ENCODE measurements at regions not wholly inside any gene's neighbourhood (a gene's known extent, or its start where the extent isn't known, plus 50 kb on each side); places are given as distances from the start of the nearest gene placed in this dataset.

DNA sequence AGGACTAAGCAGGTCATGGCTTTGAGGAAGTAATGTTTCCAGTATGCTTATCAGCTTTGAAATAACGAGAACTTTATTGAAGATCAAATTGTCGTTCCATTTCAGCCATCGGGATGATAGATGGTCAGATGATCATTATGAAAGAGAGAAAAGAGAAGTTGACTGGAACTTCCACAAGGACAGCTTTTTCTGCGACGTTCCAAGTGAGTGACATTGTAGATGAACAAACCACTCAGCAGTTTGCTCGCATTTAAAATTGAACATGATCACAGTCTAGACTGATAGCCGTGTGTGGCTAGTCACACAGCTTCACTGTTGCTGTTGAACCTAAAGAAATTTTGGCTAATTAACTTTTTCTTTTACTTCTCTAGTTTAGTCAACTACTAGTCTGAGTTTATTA lies 151.1 kb downstream of the TLR5 start:
- DNase-seq: no peak
- 94% methylated on average over 4 of the region's 7 CpGs for WGBS (ENCODE audit: insufficient coverage)
- no peak overlapping the region for H3K27ac ChIP-seq (ENCODE audit: low read length)
- H3K9me3 ChIP-seq (replicated peaks; ENCODE audit: control insufficient read depth, low read depth, low read length): no peaks in the 10 kb centered on the region
- H3K27me3 ChIP-seq (ENCODE audit: control insufficient read depth, insufficient read depth, low read length): no peaks in the 10 kb centered on the region
- no peaks in the 10 kb centered on the region for H3K4me1 ChIP-seq (ENCODE audit: control insufficient read depth, insufficient read depth, low read length)
- H3K36me3 ChIP-seq (ENCODE audit: control insufficient read depth, insufficient read depth, low read length): no peaks in the 10 kb centered on the region
- H3K4me3 ChIP-seq (ENCODE audit: low read length): no peak overlapping the region

DNA sequence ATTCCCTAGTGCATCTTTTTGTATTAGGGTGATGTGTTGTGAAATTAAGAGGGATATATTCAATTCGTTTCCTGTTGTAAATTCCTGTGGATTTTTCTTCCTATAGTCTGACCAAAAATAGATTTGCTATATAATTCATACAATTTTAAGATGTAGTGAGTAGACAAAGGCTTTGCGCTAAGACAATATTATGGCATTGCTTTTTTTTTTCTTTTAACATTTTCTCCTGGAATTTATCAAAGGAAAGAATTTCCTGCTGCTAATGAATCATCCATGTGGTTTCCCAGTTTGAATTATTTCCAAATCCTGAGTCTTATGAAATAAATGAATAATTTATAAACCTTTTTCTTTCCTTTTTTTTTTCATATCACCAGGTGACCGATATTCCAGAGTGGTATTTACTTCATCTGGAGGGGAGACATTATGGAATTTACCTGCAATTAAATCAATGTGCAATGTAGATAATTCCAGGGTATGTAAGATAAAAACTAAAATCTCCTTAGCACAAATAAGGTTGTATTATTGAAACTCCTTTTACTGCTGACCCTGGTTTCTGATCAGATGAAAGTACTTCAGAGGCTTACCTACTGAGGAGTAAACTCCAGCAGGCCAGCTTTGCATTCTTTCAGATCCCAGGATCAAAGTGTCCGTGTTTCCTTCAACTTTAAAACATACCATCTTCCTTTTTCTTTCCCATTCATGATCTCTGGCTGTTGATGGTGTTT lies 148.4 kb downstream of the TLR5 start:
- H3K36me3 ChIP-seq (ENCODE audit: control insufficient read depth, insufficient read depth, low read length): no peaks in the 10 kb centered on the region
- WGBS (ENCODE audit: insufficient coverage): no CpG with 5 or more reads among the region's 4 CpGs
- peak overlapping the region; percentile 2 for H3K27ac ChIP-seq (ENCODE audit: low read length)
- H3K9me3 ChIP-seq (replicated peaks; ENCODE audit: control insufficient read depth, low read depth, low read length): no peaks in the 10 kb centered on the region
- H3K27me3 ChIP-seq (ENCODE audit: control insufficient read depth, insufficient read depth, low read length): no peaks in the 10 kb centered on the region
- peak; percentile 27 for DNase-seq
- H3K4me1 ChIP-seq (ENCODE audit: control insufficient read depth, insufficient read depth, low read length): no peaks in the 10 kb centered on the region
- H3K4me3 ChIP-seq (ENCODE audit: low read length): no peak overlapping the region

DNA sequence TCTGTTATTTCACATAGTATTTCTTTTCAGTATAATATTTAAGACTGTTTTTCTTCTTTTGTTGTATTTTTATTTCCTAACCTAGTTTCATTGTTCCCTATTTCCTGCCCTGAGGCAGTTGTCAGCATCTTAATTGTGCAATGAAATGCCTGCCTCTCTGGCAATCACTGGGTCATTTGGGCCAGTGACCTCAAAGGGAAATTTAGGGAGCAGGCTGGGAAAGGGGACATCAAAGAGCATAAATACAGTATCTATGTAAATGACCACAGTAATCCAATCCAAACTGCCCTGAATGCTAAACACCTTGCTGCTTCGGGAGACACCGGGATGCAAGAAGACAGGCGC lies 147.8 kb downstream of the TLR5 start:
- no CpG with 5 or more reads among the region's 3 CpGs for WGBS (ENCODE audit: insufficient coverage)
- Histone ChIP-seq H3K36me3 (ENCODE audit: control insufficient read depth, insufficient read depth, low read length) (no peaks in the 10 kb centered on the region), H3K27ac (ENCODE audit: low read length) (peak overlapping the region; percentile 2), H3K9me3 (replicated peaks; ENCODE audit: control insufficient read depth, low read depth, low read length) (no peaks in the 10 kb centered on the region), H3K27me3 (ENCODE audit: control insufficient read depth, insufficient read depth, low read length) (no peaks in the 10 kb centered on the region), H3K4me1 (ENCODE audit: control insufficient read depth, insufficient read depth, low read length) (no peaks in the 10 kb centered on the region), H3K4me3 (ENCODE audit: low read length) (no peak overlapping the region)
- no peak for DNase-seq

DNA sequence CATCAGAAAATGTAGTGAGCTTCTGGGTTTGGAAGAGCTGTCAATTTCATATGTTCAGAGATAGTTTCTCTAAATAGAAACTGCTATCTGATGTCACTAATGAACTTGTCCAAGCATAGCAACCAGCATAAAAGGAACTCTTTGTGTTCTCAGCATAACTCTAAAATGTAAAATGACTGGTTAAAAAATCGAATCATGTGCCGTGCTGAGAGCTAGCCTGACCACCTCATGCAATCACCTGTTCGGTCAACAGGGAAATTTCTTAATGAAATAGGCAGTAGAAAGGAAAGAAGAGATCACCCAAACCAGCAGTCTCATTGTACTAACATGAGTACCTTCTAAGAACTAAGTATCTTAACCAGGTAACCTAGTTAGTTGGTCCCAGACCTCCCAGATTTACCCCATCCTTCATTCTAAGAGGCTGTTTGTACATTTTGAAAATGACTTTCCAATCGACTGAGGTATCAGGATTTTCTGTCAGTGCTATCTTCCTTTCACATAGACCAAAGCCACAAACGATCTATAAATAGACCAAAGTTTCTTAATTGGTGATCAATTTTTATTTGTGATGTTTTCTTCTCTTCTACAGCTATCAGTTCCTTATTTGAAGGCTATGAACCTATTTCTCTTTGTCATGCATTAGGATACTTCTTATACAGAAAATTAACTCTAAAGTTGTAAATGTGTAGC lies 147.3 kb downstream of the TLR5 start:
- no CpG with 5 or more reads among the region's 5 CpGs for WGBS (ENCODE audit: insufficient coverage)
- Histone ChIP-seq H3K4me1 (ENCODE audit: control insufficient read depth, insufficient read depth, low read length) (no peaks in the 10 kb centered on the region), H3K27ac (ENCODE audit: low read length) (no peak overlapping the region), H3K4me3 (ENCODE audit: low read length) (no peak overlapping the region), H3K36me3 (ENCODE audit: control insufficient read depth, insufficient read depth, low read length) (no peaks in the 10 kb centered on the region), H3K27me3 (ENCODE audit: control insufficient read depth, insufficient read depth, low read length) (no peaks in the 10 kb centered on the region), H3K9me3 (replicated peaks; ENCODE audit: control insufficient read depth, low read depth, low read length) (no peaks in the 10 kb centered on the region)
- DNase-seq: no peak

DNA sequence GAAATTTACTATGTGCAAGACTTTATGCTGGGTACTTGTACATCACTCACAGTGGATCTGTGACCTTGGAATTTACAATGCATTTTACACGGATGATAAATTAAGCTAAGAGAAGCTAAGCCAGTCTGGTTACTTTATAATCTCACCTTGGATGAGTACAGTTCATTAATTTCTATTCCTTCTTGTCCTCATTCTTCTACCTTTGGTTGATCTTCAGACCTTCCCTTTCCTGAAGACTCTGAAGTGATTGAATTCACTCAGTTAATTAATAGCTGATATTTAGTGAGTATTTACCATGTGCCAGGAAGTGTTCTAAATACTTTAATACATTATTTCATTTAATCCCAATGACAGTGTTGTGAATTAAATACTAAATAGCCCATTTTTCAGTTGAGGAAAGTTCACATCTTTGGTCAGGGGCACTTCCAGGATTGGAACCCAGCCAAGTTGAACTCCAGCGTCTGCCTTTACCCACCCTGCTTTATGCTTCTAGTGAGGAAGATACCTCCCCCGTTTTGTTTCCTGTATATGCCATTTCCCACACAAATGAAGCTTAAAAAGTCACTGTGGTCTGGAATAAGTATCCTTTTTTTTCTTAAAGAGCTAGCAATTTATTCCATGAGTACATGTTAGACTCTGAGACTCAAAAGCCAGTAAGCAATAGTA lies 146.6 kb downstream of the TLR5 start:
- WGBS (ENCODE audit: insufficient coverage): no CpG with 5 or more reads among the region's 3 CpGs
- H3K27ac ChIP-seq (ENCODE audit: low read length): no peak overlapping the region

DNA sequence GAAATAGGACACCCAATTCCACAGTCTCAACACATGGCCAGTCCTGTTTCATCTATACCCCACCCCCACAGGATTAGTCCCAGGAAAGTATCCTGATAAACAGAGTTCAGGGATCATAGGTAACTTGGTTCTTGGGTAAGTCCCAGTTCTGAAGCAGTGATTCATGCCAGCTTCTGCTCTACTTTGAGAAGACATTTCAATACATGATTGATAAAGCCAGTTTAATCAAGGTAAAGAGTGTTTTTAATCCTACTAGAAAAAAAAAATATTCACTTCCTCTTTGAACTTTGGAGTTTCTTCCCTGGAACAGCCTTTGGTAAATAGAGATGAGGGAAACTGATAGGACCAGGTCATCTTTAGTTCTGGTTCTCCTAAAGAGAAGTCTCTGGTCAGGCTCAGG lies 142.4 kb downstream of the TLR5 start:
- Histone ChIP-seq H3K4me3 (ENCODE audit: low read length) (no peak overlapping the region), H3K4me1 (ENCODE audit: control insufficient read depth, insufficient read depth, low read length) (peaks cover 12% of the 10 kb centered on the region), H3K27me3 (ENCODE audit: control insufficient read depth, insufficient read depth, low read length) (no peaks in the 10 kb centered on the region), H3K27ac (ENCODE audit: low read length) (no peak overlapping the region), H3K9me3 (replicated peaks; ENCODE audit: control insufficient read depth, low read depth, low read length) (no peaks in the 10 kb centered on the region), H3K36me3 (ENCODE audit: control insufficient read depth, insufficient read depth, low read length) (peaks cover 33% of the 10 kb centered on the region)
- no peak for DNase-seq

More for the DNA sequence above, 146.6 kb downstream of the TLR5 start:
- no peak for DNase-seq
- H3K27me3 ChIP-seq (ENCODE audit: control insufficient read depth, insufficient read depth, low read length): no peaks in the 10 kb centered on the region
- no peaks in the 10 kb centered on the region for H3K9me3 ChIP-seq (replicated peaks; ENCODE audit: control insufficient read depth, low read depth, low read length)
- no peaks in the 10 kb centered on the region for H3K36me3 ChIP-seq (ENCODE audit: control insufficient read depth, insufficient read depth, low read length)
- H3K4me3 ChIP-seq (ENCODE audit: low read length): no peak overlapping the region
- H3K4me1 ChIP-seq (ENCODE audit: control insufficient read depth, insufficient read depth, low read length): no peaks in the 10 kb centered on the region

DNA sequence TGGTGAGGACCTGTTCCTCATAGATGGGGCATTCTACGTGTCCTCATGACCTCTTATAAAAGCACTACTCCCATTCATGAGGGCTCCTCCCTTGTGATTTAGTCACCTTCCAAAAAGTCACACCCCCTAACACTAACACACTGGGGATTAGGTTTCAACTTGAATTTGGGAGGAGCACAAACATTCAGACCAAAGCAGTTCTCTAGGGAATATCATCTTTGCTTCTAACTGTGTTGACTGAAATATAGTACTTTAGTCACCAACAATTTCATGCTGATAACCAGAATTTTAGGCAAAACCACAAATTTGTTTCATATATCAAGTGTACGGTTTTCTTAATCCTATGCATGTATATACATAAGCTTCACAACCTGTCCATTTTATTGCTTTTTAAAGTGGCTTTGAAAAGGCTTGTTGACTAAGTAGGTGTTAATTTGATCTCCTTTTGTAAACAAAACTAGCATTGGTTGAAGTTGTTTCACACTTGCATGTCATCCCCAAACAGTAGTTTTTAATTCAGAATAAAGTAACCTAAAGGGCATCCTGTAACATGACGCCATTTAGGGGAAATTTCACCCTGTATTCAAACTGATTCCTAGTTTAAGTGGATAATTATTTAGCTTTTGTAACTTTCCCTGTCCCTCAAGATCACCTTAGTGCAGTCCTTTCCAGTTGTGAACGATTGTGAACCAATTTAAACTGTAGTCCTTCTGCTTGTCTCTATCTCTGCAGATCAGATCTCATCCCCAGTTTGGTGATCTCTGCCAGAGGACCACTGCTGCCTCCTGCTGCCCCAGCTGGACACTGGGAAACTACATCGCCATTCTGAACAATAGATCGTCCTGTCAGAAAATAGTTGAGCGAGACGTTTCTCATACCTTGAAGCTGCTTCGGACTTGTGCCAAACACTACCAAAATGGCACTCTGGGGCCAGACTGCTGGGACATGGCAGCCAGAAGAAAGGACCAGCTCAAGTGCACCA lies 141.1 kb downstream of the TLR5 start:
- Histone ChIP-seq H3K4me3 (ENCODE audit: low read length) (no peak overlapping the region), H3K4me1 (ENCODE audit: control insufficient read depth, insufficient read depth, low read length) (peaks cover 18% of the 10 kb centered on the region), H3K9me3 (replicated peaks; ENCODE audit: control insufficient read depth, low read depth, low read length) (no peaks in the 10 kb centered on the region), H3K27ac (ENCODE audit: low read length) (no peak overlapping the region), H3K36me3 (ENCODE audit: control insufficient read depth, insufficient read depth, low read length) (peaks cover 35% of the 10 kb centered on the region), H3K27me3 (ENCODE audit: control insufficient read depth, insufficient read depth, low read length) (no peaks in the 10 kb centered on the region)
- no peak for DNase-seq
- 92% methylated on average over 6 of the region's 9 CpGs for WGBS (ENCODE audit: insufficient coverage)

DNA sequence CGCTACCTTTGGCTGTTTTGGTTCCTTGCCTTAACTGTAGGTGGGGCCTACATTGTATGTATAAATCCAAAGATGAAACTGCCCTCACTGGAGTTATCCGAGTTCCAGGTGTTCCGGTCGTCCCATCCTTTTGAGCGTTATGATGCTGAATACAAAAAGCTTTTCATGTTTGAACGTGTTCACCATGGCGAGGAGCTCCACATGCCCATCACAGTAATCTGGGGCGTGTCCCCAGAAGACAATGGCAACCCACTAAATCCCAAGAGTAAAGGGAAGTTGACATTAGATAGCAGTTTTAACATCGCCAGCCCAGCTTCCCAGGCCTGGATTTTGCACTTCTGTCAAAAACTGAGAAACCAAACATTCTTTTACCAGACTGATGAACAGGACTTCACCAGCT lies 139.5 kb downstream of the TLR5 start:
- H3K27ac ChIP-seq (ENCODE audit: low read length): no peak overlapping the region
- peaks cover 22% of the 10 kb centered on the region for H3K4me1 ChIP-seq (ENCODE audit: control insufficient read depth, insufficient read depth, low read length)
- no peaks in the 10 kb centered on the region for H3K27me3 ChIP-seq (ENCODE audit: control insufficient read depth, insufficient read depth, low read length)
- H3K9me3 ChIP-seq (replicated peaks; ENCODE audit: control insufficient read depth, low read depth, low read length): no peaks in the 10 kb centered on the region
- peaks cover 35% of the 10 kb centered on the region for H3K36me3 ChIP-seq (ENCODE audit: control insufficient read depth, insufficient read depth, low read length)
- no peak for DNase-seq
- no peak overlapping the region for H3K4me3 ChIP-seq (ENCODE audit: low read length)
- WGBS (ENCODE audit: insufficient coverage): no CpG with 5 or more reads among the region's 9 CpGs

DNA sequence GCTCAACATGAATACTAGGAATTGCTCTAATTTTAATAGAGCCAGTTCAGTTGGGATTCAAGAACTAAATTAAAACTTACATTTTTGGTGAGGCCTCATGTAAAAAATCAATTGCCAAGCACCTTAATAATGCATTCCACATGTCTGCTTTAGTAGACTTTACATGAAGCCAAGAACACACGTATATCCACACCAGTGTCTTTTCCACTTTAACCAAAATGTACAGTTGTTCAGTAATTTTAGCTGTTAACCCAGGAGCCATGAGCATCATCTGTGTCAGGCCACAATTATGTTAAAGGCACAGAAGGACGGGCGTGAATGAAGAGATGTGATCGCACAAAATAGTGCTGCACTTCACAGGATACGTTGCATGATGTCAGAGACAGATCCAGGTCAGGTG lies 136.7 kb downstream of the TLR5 start:
- DNase-seq: peak; percentile 88
- Histone ChIP-seq H3K36me3 (ENCODE audit: control insufficient read depth, insufficient read depth, low read length) (peaks cover 35% of the 10 kb centered on the region), H3K4me3 (ENCODE audit: low read length) (no peak overlapping the region), H3K4me1 (ENCODE audit: control insufficient read depth, insufficient read depth, low read length) (peaks cover 26% of the 10 kb centered on the region), H3K9me3 (replicated peaks; ENCODE audit: control insufficient read depth, low read depth, low read length) (no peaks in the 10 kb centered on the region), H3K27me3 (ENCODE audit: control insufficient read depth, insufficient read depth, low read length) (no peaks in the 10 kb centered on the region), H3K27ac (ENCODE audit: low read length) (peak overlapping the region; percentile 78)
- 44% methylated on average over 5 of the region's 5 CpGs for WGBS (ENCODE audit: insufficient coverage)

All from muscle of leg (tissue), 3 donors.